ENCODE measurements at regions not wholly inside any gene's neighbourhood (a gene's known extent, or its start where the extent isn't known, plus 50 kb on each side); places are given as distances from the start of the nearest gene placed in this dataset.
"Not testable (repeated sequence)": the region's sequence is repeated elsewhere in the genome, so short reads cannot be mapped to it uniquely, and the experiment has no call there.

- not testable (repeated sequence) for TF ChIP-seq POLR2A, CTCF, EP300, POLR2AphosphoS5 (IDR thresholded peaks at IDR 0.05)
Measured at GRCh38 chr14:28997196-28997595, 230.6 kb downstream of the FOXG1 start.
